HEK293 (cell line): ENCODE measurements at regions not wholly inside any gene's neighbourhood (a gene's known extent, or its start where the extent isn't known, plus 50 kb on each side); places are given as distances from the start of the nearest gene placed in this dataset.

Experiments
- REPIN1 ChIP-seq: fragments of 450-650 bp; formaldehyde crosslinking; IDR thresholded peaks from 2 replicates; pipeline ENCODE4 v1.5.1; 2017; ENCODE audit warnings: missing biosample characterization, missing genetic modification characterization, low read depth
- ZNF274 ChIP-seq, 2 experiments: fragments of 200-500 bp in 1 of 2; fragments of 450-650 bp in 1 of 2; sonication (Bioruptor generic) in 1 of 2; formaldehyde crosslinking in 1 of 2; IDR thresholded peaks; 2 replicates each; pipeline versions ENCODE4 v1.5.1 to v1.6.1; 2014 to 2016; ENCODE audit warnings: borderline replicate concordance in 1 of 2, inconsistent platforms in 1 of 2, low read length in 1 of 2, missing biosample characterization in 1 of 2, missing genetic modification characterization in 1 of 2
- TF ChIP-seq, protein P1 (sequence below): fragments of 450-650 bp; formaldehyde crosslinking; IDR thresholded peaks from 2 replicates; pipeline ENCODE4 v1.5.1; 2016; ENCODE audit warnings: missing biosample characterization, missing genetic modification characterization

DNA sequence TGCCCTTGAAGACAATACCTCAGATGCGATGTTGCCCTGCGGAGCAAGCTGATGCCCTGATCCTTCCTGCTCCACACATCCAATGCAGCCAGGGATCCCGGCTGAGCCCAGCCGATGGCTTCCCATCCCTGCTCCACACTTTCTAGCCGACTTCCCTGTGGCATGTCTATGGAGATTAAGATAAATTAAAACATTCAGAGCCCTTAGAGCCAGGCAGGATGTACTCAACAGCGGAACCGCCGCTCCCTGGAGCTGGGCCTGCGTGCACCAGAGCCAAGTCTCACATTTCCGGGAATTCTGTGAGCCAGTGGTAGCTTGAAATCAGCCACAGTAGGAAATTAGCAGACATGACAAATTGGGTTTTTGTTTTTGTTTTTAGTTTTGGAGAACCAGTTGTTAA, 620.6 kb downstream of the GALR1 start:
- TF ChIP-seq ZNF274 (IDR thresholded peaks at IDR 0.05; ENCODE audit: low read length): no peak
- TF ChIP-seq ZNF274 (tag by site-specific recombination; IDR thresholded peaks at IDR 0.05; ENCODE audit: borderline replicate concordance): no peak
- TF ChIP-seq, protein P1, sequence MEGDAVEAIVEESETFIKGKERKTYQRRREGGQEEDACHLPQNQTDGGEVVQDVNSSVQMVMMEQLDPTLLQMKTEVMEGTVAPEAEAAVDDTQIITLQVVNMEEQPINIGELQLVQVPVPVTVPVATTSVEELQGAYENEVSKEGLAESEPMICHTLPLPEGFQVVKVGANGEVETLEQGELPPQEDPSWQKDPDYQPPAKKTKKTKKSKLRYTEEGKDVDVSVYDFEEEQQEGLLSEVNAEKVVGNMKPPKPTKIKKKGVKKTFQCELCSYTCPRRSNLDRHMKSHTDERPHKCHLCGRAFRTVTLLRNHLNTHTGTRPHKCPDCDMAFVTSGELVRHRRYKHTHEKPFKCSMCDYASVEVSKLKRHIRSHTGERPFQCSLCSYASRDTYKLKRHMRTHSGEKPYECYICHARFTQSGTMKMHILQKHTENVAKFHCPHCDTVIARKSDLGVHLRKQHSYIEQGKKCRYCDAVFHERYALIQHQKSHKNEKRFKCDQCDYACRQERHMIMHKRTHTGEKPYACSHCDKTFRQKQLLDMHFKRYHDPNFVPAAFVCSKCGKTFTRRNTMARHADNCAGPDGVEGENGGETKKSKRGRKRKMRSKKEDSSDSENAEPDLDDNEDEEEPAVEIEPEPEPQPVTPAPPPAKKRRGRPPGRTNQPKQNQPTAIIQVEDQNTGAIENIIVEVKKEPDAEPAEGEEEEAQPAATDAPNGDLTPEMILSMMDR (tag by site-specific recombination): no peak
- TF ChIP-seq REPIN1 (tag by site-specific recombination): no peak
